ENCODE measurements at regions not wholly inside any gene's neighbourhood (a gene's known extent, or its start where the extent isn't known, plus 50 kb on each side); places are given as distances from the start of the nearest gene placed in this dataset.

DNA sequence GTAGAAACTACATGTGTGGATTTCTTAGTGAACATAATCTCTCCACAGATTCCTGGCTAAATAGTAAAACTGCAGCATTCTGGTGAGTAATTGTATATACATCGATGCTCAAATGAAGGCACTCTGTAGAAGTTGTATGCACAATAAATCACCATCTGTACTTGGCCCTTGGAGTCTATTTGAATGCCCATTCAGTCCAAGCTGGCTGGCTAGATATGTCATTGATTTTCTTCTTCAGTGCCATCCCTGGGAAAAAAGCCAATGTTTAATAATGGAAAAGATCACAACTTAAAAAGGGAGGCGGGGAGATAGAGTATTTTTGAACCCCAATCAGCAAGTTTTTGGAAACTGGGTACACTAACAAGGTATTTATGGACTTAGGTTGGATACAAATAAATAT, 381.0 kb upstream of the TEX13C start:
- DNase-seq (ENCODE audit: extremely low read depth in 1 of 11, low read depth in 9 of 11, low spot score in 4 of 11), result no peak

DNA sequence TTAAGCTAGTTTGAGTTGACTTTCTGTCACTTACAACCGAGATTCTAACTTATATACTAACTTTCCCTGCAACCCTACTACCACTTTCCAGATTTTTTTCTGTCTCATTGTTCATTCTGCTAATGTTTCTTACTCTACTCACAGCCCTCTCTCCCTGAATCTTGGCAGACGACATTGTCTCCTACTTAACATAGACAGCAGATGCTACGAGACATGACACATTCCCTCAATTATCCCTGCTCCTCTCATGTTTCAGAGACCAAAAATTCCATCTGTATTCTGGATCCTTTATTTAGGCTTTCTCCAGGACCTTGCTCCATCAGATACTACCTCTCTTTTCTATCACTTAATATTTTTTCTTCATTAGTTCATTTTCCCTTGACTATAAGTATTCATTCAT, 379.1 kb upstream of the TEX13C start:
- DNase-seq (ENCODE audit: extremely low read depth in 1 of 11, low read depth in 9 of 11, low spot score in 4 of 11), result no peak

DNA sequence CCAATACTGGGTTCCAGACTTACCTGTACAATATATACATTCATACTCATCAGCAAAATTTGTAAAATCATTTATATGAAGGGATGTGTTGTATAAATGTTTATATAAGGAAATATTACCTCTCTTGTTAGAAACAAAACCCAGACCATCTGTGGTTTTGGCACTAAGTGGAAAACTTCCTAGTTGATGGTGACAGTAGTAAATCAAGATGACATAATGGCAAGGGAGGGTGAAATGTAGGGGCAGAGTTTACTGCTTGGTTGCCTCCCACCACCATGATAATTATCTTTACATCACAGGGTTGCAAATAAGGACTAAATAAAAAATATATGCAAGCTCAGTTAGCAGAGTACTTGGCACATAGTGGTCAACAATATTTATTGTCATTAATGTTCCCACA, 365.3 kb upstream of the TEX13C start:
- no peak for DNase-seq (ENCODE audit: extremely low read depth in 1 of 11, low read depth in 9 of 11, low spot score in 4 of 11)

DNA sequence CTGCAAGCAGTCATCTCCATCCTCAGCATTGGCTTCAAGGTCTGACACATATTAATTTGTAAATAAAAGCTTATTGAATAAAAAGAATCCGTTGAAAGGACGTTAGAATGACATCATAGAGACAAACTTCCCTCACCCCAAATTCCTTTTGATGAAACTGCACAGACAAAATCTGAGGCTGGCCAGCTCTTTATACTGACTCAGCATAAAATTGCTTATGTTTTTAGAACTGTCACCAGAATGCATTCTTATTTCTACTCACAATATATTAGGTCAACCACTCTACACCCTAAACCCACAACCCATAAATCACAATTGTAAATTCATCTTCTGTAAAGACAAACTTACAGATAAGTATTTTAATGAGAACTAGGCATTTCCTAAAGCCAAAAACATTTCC, 359.2 kb upstream of the TEX13C start:
- no peak for DNase-seq (ENCODE audit: extremely low read depth in 1 of 11, low read depth in 9 of 11, low spot score in 4 of 11)

DNA sequence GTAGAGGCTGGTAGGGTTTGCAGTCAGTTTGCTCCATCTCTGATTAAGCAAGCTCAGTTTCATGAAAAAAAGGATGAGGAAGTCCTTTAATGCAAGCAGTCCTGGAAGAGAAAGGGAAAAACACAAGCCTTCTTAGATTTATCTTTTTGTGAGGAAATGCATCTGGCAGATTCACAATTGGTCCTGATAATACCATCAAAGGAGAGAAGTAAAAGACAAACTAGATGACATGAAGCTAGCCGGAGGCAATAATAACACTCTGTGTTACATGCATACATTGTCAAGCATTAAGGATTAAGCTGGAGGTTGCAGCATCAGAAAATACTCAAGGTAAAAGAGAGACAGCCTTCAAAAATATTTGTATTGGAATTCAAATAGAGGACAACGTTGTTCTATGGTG, 356.0 kb upstream of the TEX13C start, which contains the start of gene TENM1:
TENM1 (minus strand) TSS at position 101 of the 400 bp plus-strand sequence.
- no peak for DNase-seq (ENCODE audit: extremely low read depth in 1 of 11, low read depth in 9 of 11, low spot score in 4 of 11)

DNA sequence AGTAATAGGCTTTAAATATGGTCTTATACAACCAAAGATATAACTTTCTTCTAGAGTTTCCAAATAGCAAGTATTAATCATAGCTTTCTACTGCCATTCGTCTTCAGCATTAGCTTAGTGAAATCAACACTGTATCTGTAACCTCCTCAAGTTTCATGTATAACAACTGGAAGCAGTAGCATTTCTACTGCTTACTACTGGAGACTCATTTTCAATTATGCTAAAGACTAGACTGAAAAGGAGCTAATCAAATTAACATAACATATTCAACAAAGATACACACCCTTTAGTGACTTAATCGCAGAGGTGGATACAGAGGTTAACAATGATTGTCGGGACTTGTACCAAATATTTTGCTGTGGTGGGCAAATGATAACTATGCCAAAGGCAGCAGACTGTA, 344.2 kb upstream of the TEX13C start:
- DNase-seq (ENCODE audit: extremely low read depth in 1 of 11, low read depth in 9 of 11, low spot score in 4 of 11), result no peak

DNA sequence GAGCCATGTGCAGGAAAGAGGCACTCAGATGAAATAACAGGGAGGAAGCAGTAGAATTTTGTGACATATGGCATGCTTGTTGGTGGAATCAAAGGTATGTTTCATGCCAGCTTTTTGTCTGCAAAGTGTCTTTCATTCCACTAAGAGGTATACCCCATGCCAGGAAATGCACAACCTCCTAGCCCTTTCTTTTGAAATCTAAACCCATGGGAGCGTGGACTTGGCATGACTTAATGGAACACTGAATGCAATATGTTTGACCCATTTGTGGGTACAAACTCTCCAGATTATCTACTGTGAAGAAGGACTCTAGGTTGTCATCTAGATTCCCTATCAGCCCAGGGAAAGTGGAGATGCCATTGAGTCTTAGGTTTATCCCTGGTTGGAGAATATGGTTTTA, 338.3 kb upstream of the TEX13C start:
- no peak for DNase-seq (ENCODE audit: extremely low read depth in 1 of 11, low read depth in 9 of 11, low spot score in 4 of 11)

DNA sequence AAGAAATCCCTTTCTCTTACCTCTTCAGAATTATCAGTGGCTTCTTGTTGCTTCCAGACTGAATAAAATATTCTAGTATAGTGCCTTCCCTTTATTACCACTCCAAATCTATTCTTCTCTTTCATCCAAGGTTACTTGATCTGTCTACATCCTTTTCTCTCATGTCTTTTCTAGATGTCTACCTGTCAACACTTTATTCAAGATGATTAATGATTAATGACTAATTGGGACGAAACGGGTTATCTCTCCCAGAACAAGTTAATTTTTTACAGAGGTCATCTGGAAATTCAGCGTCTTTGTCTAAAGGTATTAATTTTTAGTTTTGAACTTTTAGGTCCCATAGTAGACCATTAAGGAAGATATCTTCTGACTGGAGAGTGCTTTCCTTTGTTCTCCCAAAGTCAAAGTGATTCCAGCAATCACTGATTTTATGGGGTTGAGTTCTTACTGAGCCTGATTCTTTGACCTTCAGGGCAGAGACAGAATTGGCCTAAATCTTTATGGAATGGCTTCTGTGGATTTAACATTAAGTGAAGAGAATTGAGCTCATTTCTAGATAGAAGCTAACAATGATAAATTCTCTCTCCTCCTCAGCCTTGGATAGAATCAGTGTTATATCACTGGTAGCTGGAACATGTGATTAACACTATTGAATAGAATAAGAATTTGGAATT, 335.4 kb upstream of the TEX13C start:
- no peak for DNase-seq (ENCODE audit: extremely low read depth in 1 of 11, low read depth in 9 of 11, low spot score in 4 of 11)

DNA sequence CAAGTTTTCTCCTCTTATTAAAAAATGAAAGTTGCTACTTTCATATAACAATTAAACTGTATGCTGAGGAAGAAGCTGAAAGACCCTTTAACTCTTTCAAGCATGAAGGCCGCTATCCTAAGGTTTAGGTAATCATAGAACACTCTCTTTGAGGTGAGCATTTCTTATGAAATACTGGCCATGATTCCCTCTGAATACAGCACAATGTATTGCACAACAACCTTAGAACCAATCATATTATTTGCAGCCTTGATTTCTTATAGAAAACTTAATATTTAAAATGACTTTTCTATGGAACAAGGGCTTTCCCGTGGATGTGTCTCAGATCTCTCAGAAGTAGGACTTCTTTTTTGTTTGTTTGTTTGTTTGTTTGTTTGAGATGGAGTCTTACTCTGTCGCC, 333.4 kb upstream of the TEX13C start:
- no peak for DNase-seq (ENCODE audit: extremely low read depth in 1 of 11, low read depth in 9 of 11, low spot score in 4 of 11)

DNA sequence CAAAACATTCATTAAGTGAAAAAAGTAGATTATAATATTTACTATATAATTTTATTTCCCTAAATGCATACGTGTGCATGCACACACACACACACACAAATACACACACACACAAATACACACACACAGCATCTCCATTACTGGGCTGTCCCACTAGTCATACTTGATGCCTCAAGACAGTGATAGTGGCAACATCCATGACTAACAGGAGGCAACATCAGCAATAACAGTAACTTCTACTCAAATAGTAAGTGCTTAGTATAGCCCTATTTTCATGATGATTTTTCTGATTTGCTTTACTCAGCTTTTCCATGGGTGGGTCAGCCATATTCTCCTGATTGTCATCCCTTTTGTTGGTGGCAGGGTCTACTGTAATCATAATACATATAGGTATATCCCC, 325.9 kb upstream of the TEX13C start:
- DNase-seq (ENCODE audit: extremely low read depth in 1 of 11, low read depth in 9 of 11, low spot score in 4 of 11), result no peak

DNA sequence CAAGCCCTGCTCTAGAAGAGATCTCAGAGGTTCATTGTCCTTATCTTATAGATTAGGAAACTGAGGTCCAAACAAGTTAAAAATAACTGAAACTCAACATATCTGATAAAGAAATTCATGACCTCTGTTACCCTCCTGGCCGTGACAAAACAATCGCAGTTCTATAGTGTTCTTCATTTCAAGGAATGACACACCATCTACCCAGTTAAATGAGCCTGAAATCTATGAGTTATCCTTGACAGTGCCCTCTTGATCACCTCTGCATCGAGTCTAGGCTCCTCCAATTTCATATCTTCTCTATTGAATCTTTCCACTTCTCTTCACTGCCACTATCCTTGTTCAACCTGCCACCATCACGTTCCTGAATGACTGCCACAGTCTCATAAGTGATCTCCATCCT, 325.3 kb upstream of the TEX13C start:
- DNase-seq (ENCODE audit: extremely low read depth in 1 of 11, low read depth in 9 of 11, low spot score in 4 of 11), result no peak

DNA sequence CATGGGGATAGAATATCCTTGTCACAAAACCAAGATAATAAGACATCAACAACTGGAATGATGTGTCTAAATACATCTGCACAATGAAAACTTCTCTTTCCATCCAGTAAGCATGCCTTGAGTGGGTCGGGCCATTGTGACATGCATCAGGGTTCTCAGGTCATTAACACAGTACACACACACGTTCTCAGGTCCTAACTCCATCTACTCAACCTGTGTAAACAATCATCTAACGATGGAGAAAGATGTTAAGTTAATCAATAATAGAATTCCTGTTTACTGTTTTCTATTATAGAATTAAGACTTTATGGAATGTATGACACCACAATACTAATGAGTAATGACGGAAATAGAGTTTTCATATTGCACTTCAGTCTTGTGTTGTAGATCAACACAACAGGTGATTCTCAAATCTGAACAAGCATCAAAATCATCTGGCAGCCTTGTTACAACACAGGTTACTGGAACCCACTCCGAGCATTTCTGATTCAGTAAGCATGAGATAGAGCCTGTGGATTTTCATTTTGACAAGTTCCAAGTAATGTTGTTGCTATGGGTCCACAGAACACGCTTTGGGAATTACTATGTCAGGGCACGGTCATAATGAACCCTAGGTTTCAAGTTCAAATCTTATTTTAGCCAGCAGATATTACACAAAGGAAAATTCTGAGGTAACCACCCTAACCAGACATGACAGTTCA, 315.8 kb upstream of the TEX13C start:
- no peak for DNase-seq (ENCODE audit: extremely low read depth in 1 of 11, low read depth in 9 of 11, low spot score in 4 of 11)

DNA sequence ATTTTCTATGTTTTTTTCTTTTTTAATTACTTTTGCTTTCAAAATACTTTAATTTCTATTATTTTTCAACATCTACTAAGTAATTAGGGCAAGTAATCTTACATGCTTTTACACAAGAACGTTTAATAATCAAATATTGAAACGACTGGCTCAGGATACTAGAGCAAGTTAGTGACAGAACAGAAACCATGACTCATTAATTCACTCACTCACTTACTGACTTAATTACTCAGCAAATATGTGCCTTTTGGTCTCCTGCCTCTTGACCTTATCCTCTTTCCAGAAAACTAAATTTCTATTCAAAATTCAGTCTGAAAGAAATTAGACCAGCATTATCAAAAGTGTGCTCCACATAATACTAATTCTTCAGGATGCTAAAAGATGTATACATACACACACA, 314.9 kb upstream of the TEX13C start:
- no peak for DNase-seq (ENCODE audit: extremely low read depth in 1 of 11, low read depth in 9 of 11, low spot score in 4 of 11)

DNA sequence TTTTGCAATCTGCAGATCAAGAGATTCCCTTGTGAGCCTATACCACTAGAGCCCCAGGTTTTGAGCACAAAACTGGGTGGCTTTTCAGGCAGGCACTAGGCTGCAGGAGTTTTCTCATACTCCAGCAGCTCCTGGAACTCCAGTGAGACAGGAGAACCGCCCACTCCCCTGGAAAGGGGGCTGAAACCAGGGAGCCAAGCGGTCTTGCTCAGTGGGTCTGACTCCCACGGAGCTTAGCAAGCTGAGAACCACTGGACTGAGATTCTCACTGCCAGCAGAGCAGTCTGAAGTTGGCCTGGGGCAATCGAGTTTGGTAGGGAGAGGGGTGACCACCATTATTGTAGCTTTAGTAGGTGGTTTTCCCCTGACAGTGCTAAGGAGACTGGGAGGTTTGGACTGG, 313.8 kb upstream of the TEX13C start:
- DNase-seq (ENCODE audit: extremely low read depth in 1 of 11, low read depth in 9 of 11, low spot score in 4 of 11), result no peak

DNA sequence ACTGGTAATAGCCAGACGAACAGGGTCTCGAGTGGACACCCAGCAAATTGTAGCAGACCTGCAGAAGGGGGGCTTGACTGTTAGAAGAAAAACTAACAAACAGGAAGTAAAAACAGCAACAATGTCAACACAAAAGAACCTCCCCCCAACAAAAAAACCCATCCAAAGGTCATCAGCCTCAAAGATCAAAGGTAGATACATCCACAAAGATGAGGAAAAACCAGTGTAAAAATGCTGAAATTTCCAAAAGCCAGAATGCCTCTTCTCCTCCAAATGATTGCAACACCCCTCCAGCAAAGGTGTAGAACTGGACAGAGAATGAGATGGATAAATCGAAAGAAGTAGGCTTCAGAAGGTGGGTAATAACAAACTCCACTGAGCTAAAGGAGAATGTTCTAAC, 313.0 kb upstream of the TEX13C start:
- no peak for DNase-seq (ENCODE audit: extremely low read depth in 1 of 11, low read depth in 9 of 11, low spot score in 4 of 11)

DNA sequence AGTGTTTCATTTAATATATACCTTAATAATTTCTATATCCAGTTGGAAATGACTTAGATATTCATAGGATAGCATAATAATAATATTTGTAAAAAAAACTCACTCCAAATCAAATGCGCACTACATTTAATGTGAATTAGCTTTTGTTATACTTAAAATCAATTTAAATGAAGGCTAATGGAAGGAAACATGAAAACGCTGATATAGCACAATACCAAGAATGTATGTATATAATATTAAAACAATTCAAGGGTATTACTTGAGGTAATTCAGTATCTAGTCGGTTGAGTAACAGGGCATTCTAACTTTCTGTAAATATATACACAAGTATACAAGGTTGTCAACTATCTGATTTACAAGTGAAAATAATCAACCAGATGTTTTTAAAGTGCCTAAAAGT, 307.1 kb upstream of the TEX13C start:
- no peak for DNase-seq (ENCODE audit: extremely low read depth in 1 of 11, low read depth in 9 of 11, low spot score in 4 of 11)

DNA sequence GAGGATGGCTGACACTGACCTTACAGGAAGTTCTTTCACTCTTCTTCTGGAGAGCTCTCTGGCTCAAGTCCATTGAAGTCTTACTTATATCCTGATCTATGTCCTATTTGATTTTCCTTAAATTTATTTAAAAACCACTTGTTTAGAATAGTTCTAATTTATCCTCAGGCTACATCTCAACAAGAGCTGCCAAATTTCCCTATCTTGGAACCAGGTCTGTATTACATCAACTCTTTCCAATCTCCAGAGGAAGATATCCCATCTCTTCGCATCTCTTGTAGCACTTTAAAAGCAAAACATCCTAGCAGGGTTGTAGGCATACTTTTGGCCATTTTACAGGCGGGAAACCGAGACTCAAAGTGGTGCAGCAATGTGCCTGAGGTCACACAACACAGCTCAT, 290.5 kb upstream of the TEX13C start:
- no peak for DNase-seq (ENCODE audit: extremely low read depth in 1 of 11, low read depth in 9 of 11, low spot score in 4 of 11)

All from renal cortex interstitium (tissue), 11 donors.